ENCODE measurements at regions not wholly inside any gene's neighbourhood (a gene's known extent, or its start where the extent isn't known, plus 50 kb on each side); places are given as distances from the start of the nearest gene placed in this dataset.

DNA sequence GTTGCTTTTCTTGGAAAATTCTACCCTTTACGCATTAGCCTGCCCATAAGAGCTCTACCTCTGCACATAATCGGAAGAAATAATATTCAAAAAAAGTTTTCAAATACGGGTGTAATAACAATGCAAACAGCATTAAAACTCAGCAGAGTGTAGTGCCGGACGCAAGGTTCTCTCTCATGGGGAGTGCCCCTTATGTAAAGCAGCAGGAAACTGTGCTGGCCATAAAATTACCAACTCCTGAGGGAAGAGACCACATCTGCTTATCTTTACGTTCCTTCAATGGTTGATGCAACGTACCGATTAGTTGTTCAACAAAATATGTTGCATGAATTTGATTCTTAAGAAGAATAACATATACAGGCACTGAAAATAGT is 118.7 kb upstream of the TMCC3 start:
- 94 to 96% methylated on average over 5 to 6 of the region's 8 CpGs for WGBS, 2 experiments (ENCODE audit: insufficient coverage in 2 of 2)
- Histone ChIP-seq H3K9me3 (ENCODE audit: control insufficient read depth, low read length) (no peaks in the 10 kb centered on the region), H3K4me1 (ENCODE audit: control insufficient read depth, insufficient read depth, low read length, poor library complexity, severe bottlenecking) (no peaks in the 10 kb centered on the region), H3K4me3 (ENCODE audit: extremely low read depth, insufficient read depth, low read length, poor library complexity, severe bottlenecking) (no peak overlapping the region), H3K36me3 (ENCODE audit: control insufficient read depth, insufficient read depth, low read length) (no peaks in the 10 kb centered on the region), H3K27ac (ENCODE audit: low read depth, low read length, severe bottlenecking) (no peak overlapping the region)

DNA sequence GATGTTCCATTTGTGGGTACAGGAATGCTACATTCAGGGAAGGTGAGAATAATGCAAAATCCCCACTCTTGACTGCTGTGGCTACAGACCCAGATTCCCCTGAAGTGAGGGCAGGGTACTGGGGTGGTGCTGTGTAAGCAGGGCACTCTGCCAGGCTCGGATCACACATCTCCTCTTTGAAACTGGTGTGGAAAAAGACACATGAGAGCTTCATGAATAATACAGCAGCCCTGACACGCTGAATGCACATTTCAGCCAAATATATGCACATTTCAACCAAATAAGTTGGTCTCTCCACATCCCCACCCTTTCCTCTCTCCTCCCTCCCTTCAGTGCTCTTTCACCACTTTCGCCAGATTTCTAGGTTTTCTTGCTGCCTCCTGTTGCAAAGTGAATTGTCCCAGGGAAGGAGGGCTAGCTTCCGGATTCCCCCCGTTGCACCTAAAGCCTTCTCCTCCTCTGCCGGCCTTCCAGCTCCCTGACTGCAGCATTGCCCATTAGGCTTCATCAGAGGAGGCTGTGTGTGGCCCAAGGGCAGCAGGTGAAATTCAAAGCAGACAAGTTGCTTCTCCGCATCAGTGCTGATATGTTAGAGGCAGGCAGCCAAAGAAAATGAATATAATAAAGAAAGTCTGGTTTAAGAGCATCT is 118.2 kb upstream of the TMCC3 start:
- H3K36me3 ChIP-seq (ENCODE audit: control insufficient read depth, insufficient read depth, low read length) = no peaks in the 10 kb centered on the region
- H3K27ac ChIP-seq (ENCODE audit: low read depth, low read length, severe bottlenecking) = no peak overlapping the region
- no peaks in the 10 kb centered on the region for H3K4me1 ChIP-seq (ENCODE audit: control insufficient read depth, insufficient read depth, low read length, poor library complexity, severe bottlenecking)
- H3K4me3 ChIP-seq (ENCODE audit: extremely low read depth, insufficient read depth, low read length, poor library complexity, severe bottlenecking) = no peak overlapping the region
- H3K9me3 ChIP-seq (ENCODE audit: control insufficient read depth, low read length) = no peaks in the 10 kb centered on the region
- 69 to 79% methylated on average over 5 to 6 of the region's 7 CpGs for WGBS, 2 experiments (ENCODE audit: insufficient coverage in 2 of 2)

GRCh38 chr12:94767956-94768355 is 117.6 kb upstream of the TMCC3 start:
- no peaks in the 10 kb centered on the region for H3K9me3 ChIP-seq (ENCODE audit: control insufficient read depth, low read length)
- no peak overlapping the region for H3K4me3 ChIP-seq (ENCODE audit: extremely low read depth, insufficient read depth, low read length, poor library complexity, severe bottlenecking)
- no peaks in the 10 kb centered on the region for H3K4me1 ChIP-seq (ENCODE audit: control insufficient read depth, insufficient read depth, low read length, poor library complexity, severe bottlenecking)
- H3K36me3 ChIP-seq (ENCODE audit: control insufficient read depth, insufficient read depth, low read length) = no peaks in the 10 kb centered on the region
- WGBS, 2 experiments (ENCODE audit: insufficient coverage in 2 of 2) = 100% methylated on average over 1 of the region's 5 CpGs; no CpG with 5 or more reads in 1 of the 2 experiments
- H3K27ac ChIP-seq (ENCODE audit: low read depth, low read length, severe bottlenecking) = no peak overlapping the region

DNA sequence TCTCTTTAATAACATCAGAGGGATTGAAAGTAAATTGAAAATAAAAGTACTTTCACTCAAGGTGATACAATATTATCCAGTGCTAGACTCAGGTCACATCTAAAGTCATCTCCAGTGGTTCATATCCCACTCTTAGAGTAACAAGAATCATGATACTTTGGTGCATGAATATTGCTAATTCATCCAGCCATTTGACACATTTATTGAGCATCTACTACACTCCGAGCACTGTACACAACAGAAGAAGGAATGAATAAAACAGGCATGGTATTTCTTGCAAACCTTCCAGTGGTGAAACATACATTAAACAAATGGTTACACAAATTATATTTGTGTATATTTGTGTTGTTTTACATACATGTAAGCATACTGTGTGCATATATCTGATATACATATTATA is 116.0 kb upstream of the TMCC3 start:
- H3K9me3 ChIP-seq (ENCODE audit: control insufficient read depth, low read length) = no peaks in the 10 kb centered on the region
- WGBS, 2 experiments (ENCODE audit: insufficient coverage in 2 of 2) = no CpG with 5 or more reads among the region's 1 CpG
- no peaks in the 10 kb centered on the region for H3K36me3 ChIP-seq (ENCODE audit: control insufficient read depth, insufficient read depth, low read length)
- no peaks in the 10 kb centered on the region for H3K4me1 ChIP-seq (ENCODE audit: control insufficient read depth, insufficient read depth, low read length, poor library complexity, severe bottlenecking)
- no peak overlapping the region for H3K27ac ChIP-seq (ENCODE audit: low read depth, low read length, severe bottlenecking)
- H3K4me3 ChIP-seq (ENCODE audit: extremely low read depth, insufficient read depth, low read length, poor library complexity, severe bottlenecking) = no peak overlapping the region

DNA sequence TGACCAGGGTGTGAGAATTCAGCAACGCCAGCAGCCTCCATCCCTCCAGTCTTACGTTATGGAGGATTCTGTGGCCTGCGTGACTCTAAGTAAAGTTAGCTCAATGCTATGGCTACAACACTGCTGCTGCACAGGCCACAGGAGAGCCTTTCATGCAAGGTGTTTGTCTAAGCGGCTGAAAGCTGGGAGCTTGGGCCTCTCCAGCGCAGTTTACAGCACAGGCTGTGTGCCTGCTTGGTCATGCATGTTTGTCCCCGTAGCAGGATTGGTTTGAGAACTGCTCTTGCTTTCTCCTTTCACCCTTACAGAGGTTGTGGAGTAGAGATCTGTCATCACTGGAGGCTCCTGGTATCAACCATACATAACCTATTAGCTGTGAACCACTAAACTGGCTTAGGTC is 113.1 kb upstream of the TMCC3 start:
- Histone ChIP-seq H3K36me3 (ENCODE audit: control insufficient read depth, insufficient read depth, low read length) (no peaks in the 10 kb centered on the region), H3K9me3 (ENCODE audit: control insufficient read depth, low read length) (no peaks in the 10 kb centered on the region), H3K4me3 (ENCODE audit: extremely low read depth, insufficient read depth, low read length, poor library complexity, severe bottlenecking) (no peak overlapping the region), H3K4me1 (ENCODE audit: control insufficient read depth, insufficient read depth, low read length, poor library complexity, severe bottlenecking) (no peaks in the 10 kb centered on the region), H3K27ac (ENCODE audit: low read depth, low read length, severe bottlenecking) (no peak overlapping the region)
- 91 to 94% methylated on average over 5 to 6 of the region's 6 CpGs for WGBS, 2 experiments (ENCODE audit: insufficient coverage in 2 of 2)

DNA sequence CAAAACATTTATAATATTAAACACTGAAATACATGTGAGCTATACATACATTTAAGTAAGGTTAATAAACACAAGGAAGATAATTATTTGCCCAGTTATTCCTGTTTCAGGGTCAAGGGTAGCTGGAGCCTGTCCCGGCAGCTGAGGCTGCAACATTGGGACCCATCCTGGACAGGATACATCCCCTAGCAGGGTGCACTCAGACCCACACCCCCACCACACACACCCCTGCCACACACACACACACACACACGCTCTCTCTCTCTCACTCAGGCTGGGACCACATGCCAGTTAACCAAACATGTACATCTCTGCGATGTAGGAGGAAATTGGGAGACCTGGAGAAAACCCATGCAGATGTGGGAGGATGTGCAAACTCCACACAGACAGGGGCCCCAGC is 112.6 kb upstream of the TMCC3 start:
- no peak overlapping the region for H3K27ac ChIP-seq (ENCODE audit: low read depth, low read length, severe bottlenecking)
- H3K36me3 ChIP-seq (ENCODE audit: control insufficient read depth, insufficient read depth, low read length) = no peaks in the 10 kb centered on the region
- WGBS, 2 experiments (ENCODE audit: insufficient coverage in 2 of 2) = 40 to 80% methylated on average over 1 of the region's 3 CpGs
- H3K4me3 ChIP-seq (ENCODE audit: extremely low read depth, insufficient read depth, low read length, poor library complexity, severe bottlenecking) = no peak overlapping the region
- no peaks in the 10 kb centered on the region for H3K4me1 ChIP-seq (ENCODE audit: control insufficient read depth, insufficient read depth, low read length, poor library complexity, severe bottlenecking)
- no peaks in the 10 kb centered on the region for H3K9me3 ChIP-seq (ENCODE audit: control insufficient read depth, low read length)

GRCh38 chr12:94762259-94762942 is 112.0 kb upstream of the TMCC3 start:
- no peaks in the 10 kb centered on the region for H3K4me1 ChIP-seq (ENCODE audit: control insufficient read depth, insufficient read depth, low read length, poor library complexity, severe bottlenecking)
- H3K27ac ChIP-seq (ENCODE audit: low read depth, low read length, severe bottlenecking) = no peak overlapping the region
- H3K9me3 ChIP-seq (ENCODE audit: control insufficient read depth, low read length) = no peaks in the 10 kb centered on the region
- 92% methylated on average over 2 of the region's 4 CpGs for WGBS, 2 experiments (ENCODE audit: insufficient coverage in 2 of 2)
- H3K36me3 ChIP-seq (ENCODE audit: control insufficient read depth, insufficient read depth, low read length) = no peaks in the 10 kb centered on the region
- H3K4me3 ChIP-seq (ENCODE audit: extremely low read depth, insufficient read depth, low read length, poor library complexity, severe bottlenecking) = no peak overlapping the region

DNA sequence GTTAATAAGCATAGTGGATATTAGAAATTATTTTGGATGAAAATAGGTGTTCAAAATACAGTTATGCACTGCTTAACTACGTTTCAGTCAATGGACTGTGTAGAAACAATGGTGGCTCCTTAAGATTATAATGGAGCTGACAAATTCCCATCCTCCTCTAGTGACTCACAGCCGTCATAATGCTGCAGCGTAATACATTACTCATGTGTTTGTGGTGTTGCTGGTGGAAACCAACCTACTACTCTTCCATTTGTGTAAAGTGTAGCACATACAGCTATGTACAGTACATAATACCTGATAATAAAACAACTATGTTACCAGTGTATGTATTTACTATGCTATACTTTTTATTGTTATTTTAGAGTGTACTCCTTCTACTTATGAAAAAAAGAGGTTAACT is 111.2 kb upstream of the TMCC3 start:
- Histone ChIP-seq H3K9me3 (ENCODE audit: control insufficient read depth, low read length) (no peaks in the 10 kb centered on the region), H3K27ac (ENCODE audit: low read depth, low read length, severe bottlenecking) (no peak overlapping the region), H3K4me1 (ENCODE audit: control insufficient read depth, insufficient read depth, low read length, poor library complexity, severe bottlenecking) (no peaks in the 10 kb centered on the region), H3K4me3 (ENCODE audit: extremely low read depth, insufficient read depth, low read length, poor library complexity, severe bottlenecking) (no peak overlapping the region), H3K36me3 (ENCODE audit: control insufficient read depth, insufficient read depth, low read length) (no peaks in the 10 kb centered on the region)
- WGBS, 2 experiments (ENCODE audit: insufficient coverage in 2 of 2) = no CpG with 5 or more reads among the region's 3 CpGs

- WGBS, 2 experiments (ENCODE audit: insufficient coverage in 2 of 2) = no CpG with 5 or more reads among the region's 2 CpGs
- no peaks in the 10 kb centered on the region for H3K9me3 ChIP-seq (ENCODE audit: control insufficient read depth, low read length)
Observed at GRCh38 chr12:94760786-94761185, 110.4 kb upstream of the TMCC3 start.

DNA sequence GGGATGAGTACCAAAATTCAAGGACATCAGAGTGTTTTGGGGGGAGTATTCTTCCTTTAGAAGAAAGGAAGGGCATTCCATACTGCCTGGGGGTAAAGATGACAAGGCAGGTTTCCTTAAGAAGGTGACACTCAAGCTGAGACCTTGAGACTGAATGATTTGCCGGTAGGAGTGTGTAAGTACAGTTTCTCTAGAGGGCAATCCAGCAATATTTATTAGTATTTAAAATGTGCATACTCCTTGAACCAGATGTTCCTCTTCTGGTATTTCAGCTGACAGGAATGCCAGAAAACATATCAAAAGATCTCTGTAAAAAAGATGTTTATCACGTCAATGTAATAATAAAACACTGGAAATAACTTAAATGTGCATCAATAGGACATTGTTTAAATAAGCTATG is 106.4 kb upstream of the TMCC3 start:
- H3K36me3 ChIP-seq (ENCODE audit: control insufficient read depth, insufficient read depth, low read length) = no peaks in the 10 kb centered on the region
- WGBS, 2 experiments (ENCODE audit: insufficient coverage in 2 of 2) = no CpG with 5 or more reads among the region's 2 CpGs

More at GRCh38 chr12:94760786-94761185, 110.4 kb upstream of the TMCC3 start:
- Histone ChIP-seq H3K4me1 (ENCODE audit: control insufficient read depth, insufficient read depth, low read length, poor library complexity, severe bottlenecking) (no peaks in the 10 kb centered on the region), H3K4me3 (ENCODE audit: extremely low read depth, insufficient read depth, low read length, poor library complexity, severe bottlenecking) (no peak overlapping the region), H3K36me3 (ENCODE audit: control insufficient read depth, insufficient read depth, low read length) (no peaks in the 10 kb centered on the region), H3K27ac (ENCODE audit: low read depth, low read length, severe bottlenecking) (no peak overlapping the region)

GRCh38 chr12:94755598-94755997 is 105.2 kb upstream of the TMCC3 start:
- no peaks in the 10 kb centered on the region for H3K36me3 ChIP-seq (ENCODE audit: control insufficient read depth, insufficient read depth, low read length)
- WGBS, 2 experiments (ENCODE audit: insufficient coverage in 2 of 2) = 100% methylated on average over 1 of the region's 4 CpGs; no CpG with 5 or more reads in 1 of the 2 experiments

More for the DNA sequence above, 106.4 kb upstream of the TMCC3 start:
- Histone ChIP-seq H3K9me3 (ENCODE audit: control insufficient read depth, low read length) (no peaks in the 10 kb centered on the region), H3K4me1 (ENCODE audit: control insufficient read depth, insufficient read depth, low read length, poor library complexity, severe bottlenecking) (no peaks in the 10 kb centered on the region), H3K4me3 (ENCODE audit: extremely low read depth, insufficient read depth, low read length, poor library complexity, severe bottlenecking) (no peak overlapping the region), H3K27ac (ENCODE audit: low read depth, low read length, severe bottlenecking) (no peak overlapping the region)

More at GRCh38 chr12:94755598-94755997, 105.2 kb upstream of the TMCC3 start:
- Histone ChIP-seq H3K27ac (ENCODE audit: low read depth, low read length, severe bottlenecking) (no peak overlapping the region), H3K4me1 (ENCODE audit: control insufficient read depth, insufficient read depth, low read length, poor library complexity, severe bottlenecking) (no peaks in the 10 kb centered on the region), H3K4me3 (ENCODE audit: extremely low read depth, insufficient read depth, low read length, poor library complexity, severe bottlenecking) (no peak overlapping the region), H3K9me3 (ENCODE audit: control insufficient read depth, low read length) (no peaks in the 10 kb centered on the region)

All from mesodermal cell (in vitro differentiated cells).